ENCODE measurements at regions not wholly inside any gene's neighbourhood (a gene's known extent, or its start where the extent isn't known, plus 50 kb on each side); places are given as distances from the start of the nearest gene placed in this dataset.

DNA sequence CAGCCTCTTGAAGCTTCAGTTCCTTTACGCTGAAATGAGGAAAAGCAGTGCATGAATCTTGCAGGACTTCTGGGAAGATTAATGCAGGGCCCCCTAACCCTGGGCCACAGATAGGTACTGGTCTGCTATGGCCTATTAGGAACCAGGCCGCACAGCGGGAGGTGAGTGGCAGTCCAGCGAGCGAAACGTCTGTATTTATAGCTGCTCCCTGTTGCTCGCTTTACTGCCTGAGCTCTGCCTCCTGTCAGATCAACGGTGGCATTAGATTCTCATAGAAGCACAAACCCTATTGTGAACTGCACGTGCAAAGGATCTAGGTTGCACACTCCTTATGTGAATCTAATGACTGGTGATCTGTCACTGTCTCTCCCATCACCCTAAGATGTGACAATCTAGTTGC is 130.2 kb downstream of the CHRM3 start:
- TF ChIP-seq, protein P1, sequence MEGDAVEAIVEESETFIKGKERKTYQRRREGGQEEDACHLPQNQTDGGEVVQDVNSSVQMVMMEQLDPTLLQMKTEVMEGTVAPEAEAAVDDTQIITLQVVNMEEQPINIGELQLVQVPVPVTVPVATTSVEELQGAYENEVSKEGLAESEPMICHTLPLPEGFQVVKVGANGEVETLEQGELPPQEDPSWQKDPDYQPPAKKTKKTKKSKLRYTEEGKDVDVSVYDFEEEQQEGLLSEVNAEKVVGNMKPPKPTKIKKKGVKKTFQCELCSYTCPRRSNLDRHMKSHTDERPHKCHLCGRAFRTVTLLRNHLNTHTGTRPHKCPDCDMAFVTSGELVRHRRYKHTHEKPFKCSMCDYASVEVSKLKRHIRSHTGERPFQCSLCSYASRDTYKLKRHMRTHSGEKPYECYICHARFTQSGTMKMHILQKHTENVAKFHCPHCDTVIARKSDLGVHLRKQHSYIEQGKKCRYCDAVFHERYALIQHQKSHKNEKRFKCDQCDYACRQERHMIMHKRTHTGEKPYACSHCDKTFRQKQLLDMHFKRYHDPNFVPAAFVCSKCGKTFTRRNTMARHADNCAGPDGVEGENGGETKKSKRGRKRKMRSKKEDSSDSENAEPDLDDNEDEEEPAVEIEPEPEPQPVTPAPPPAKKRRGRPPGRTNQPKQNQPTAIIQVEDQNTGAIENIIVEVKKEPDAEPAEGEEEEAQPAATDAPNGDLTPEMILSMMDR (IDR thresholded peaks at IDR 0.05): no peak
- no peak for TF ChIP-seq POLR2A (IDR thresholded peaks at IDR 0.05)

Data from stomach (tissue), 4 donors.